Naive B cell (primary cell): ENCODE measurements at regions not wholly inside any gene's neighbourhood (a gene's known extent, or its start where the extent isn't known, plus 50 kb on each side); places are given as distances from the start of the nearest gene placed in this dataset.

Experiments used
- ATAC-seq, 2 donors: fragments of 150-1000 bp; cut with Tn5 transposase; 2 replicates each; pipeline ENCODE4 v1.10.0; 2021; ENCODE audit warnings: low read depth in 2 of 2, mild to moderate bottlenecking in 2 of 2, moderate library complexity in 2 of 2
- DNase-seq: peaks from one replicate; pipeline ENCODE4 v3.0.0; 2022
- H3K27ac Mint-ChIP-seq, 6 donors: one replicate each; pipeline ENCODE4 v1.8.0; 2020 to 2022; ENCODE audit warnings: mild to moderate bottlenecking in 6 of 6, mixed read lengths in 6 of 6, moderate library complexity in 5 of 6, inconsistent platforms in 2 of 6
- H3K27me3 Mint-ChIP-seq, 3 donors: one replicate each; pipeline ENCODE4 v1.8.0; 2021 to 2022; ENCODE audit warnings: mixed read lengths in 3 of 3, mild to moderate bottlenecking in 1 of 3
- H3K36me3 Mint-ChIP-seq, 2 donors: one replicate each; pipeline ENCODE4 v1.8.0; 2020 to 2022; ENCODE audit warnings: mixed read lengths in 2 of 2, inconsistent platforms in 1 of 2, mild to moderate bottlenecking in 1 of 2
- H3K4me1 Mint-ChIP-seq, 3 donors: one replicate each; pipeline ENCODE4 v1.8.0; 2020 to 2022; ENCODE audit warnings: mixed read lengths in 3 of 3, inconsistent platforms in 1 of 3, mild to moderate bottlenecking in 1 of 3, moderate library complexity in 1 of 3
- H3K4me3 Mint-ChIP-seq, 8 donors: one replicate each; pipeline ENCODE4 v1.8.0; 2020 to 2022; ENCODE audit warnings: mild to moderate bottlenecking in 8 of 8, mixed read lengths in 8 of 8, moderate library complexity in 8 of 8, inconsistent platforms in 2 of 8
- H3K9me3 Mint-ChIP-seq, 7 donors: one replicate each; pipeline ENCODE4 v1.8.0; 2020 to 2022; ENCODE audit warnings: mixed read lengths in 7 of 7, mild to moderate bottlenecking in 5 of 7, inconsistent platforms in 2 of 7, moderate library complexity in 1 of 7

DNA sequence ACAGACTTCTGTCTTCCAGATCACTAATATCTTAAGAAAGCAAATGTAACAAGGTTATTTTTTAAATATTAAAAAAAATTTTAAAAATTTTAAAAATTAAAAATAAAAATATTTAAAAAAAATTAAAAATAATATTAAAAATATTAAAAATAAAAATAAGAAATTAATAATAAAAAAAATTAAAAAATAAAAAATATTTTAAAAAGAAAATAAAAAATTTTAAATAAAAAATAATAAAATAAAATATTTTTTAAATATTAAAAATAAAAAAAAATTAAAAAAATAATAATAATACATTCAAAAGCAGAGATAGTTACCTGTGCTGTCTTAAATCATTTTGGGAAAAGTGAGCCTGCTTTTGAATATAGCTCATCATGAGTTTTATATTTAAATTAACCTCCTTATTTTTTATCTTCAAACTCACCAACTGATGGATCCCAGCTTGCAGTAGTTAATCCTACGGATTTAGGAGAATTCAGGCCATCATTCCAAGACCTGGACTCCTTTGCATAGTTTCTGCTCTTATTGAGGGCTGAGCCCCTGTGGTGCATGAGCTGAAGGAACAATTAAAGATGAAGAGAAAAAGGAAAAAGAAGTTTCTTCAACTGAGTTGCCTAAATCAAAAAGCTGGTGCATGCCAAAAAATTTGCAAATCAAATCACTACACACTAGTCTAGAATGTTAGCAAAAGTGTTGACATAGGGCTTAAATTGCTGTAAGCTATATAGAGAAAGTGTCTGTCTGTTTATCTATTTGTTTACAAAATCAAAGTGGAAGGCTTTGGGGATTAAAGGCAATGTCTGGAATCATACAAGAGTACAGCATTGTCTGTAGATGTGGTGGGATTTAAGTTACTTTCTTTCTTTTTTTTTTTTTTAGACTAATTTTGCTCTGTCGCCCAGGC lies 50.5 kb upstream of the ZNF438 start:
- Mint-ChIP-seq H3K4me3 (no peak overlapping the region), H3K27me3 (peaks cover 0 to 13% (median 9%) of the 10 kb centered on the region in 3 donors), H3K27ac (no peak overlapping the region), H3K4me1 (no peaks in the 10 kb centered on the region), H3K36me3 (no peaks in the 10 kb centered on the region), H3K9me3 (peaks cover 0 to 4% (median 0%) of the 10 kb centered on the region in 7 donors)
- DNase-seq, result no peak
- no peak for ATAC-seq

DNA sequence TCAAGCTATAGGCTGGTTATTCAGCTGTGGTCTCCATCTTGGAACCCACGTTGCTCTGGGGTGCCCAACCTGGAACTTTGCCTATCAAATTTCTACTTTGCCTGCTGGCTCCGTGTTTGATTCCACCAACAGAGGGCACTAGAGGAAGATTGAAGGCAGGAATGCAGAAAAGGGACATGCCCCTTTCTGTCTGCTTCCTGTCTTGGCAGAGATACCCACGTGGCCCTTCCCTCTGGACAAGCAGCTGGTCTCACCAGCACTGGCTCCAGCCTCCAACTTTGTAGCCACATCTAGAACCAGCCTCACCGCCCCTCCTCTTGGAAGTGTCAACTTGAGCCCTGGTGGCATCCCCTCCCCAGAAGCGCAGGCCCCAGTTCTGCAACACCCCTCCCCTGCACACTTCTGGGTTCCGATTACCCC lies 52.1 kb upstream of the ZNF438 start:
- Mint-ChIP-seq H3K27me3 (peaks cover 0 to 13% (median 9%) of the 10 kb centered on the region in 3 donors), H3K4me3 (no peak overlapping the region), H3K36me3 (no peaks in the 10 kb centered on the region), H3K4me1 (no peaks in the 10 kb centered on the region), H3K9me3 (peaks cover 0 to 4% (median 0%) of the 10 kb centered on the region in 7 donors), H3K27ac (peak overlapping the region in 1 of 6 donors; percentile 63)
- peak; percentile 21 to 34 for ATAC-seq
- DNase-seq, result peak; percentile 12

DNA sequence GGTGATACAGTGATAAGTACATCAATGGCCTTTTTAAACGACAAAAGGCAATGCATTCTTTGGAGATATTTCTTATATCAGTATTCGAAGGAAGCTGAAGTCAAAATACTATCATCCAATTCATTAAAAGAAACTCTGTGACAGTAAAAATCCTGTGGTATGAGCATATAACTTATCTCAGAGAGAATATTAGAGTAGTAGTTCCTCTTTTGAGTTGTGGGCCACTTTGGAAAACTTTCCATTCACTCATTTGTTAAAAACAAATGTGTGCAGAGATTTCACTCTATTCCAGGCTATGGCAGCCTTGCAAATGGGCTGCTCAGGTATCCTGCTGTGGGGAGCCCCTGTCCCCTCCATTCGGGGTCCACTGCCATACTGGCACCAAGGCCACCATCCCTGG lies 55.3 kb upstream of the ZNF438 start:
- peaks cover 5 to 12% (median 11%) of the 10 kb centered on the region in 3 donors for H3K4me1 Mint-ChIP-seq
- no peak for DNase-seq
- no peak overlapping the region for H3K27ac Mint-ChIP-seq
- H3K9me3 Mint-ChIP-seq, result no peaks in the 10 kb centered on the region
- H3K27me3 Mint-ChIP-seq, result no peaks in the 10 kb centered on the region
- H3K4me3 Mint-ChIP-seq, result no peak overlapping the region
- H3K36me3 Mint-ChIP-seq, result no peaks in the 10 kb centered on the region
- no peak for ATAC-seq

DNA sequence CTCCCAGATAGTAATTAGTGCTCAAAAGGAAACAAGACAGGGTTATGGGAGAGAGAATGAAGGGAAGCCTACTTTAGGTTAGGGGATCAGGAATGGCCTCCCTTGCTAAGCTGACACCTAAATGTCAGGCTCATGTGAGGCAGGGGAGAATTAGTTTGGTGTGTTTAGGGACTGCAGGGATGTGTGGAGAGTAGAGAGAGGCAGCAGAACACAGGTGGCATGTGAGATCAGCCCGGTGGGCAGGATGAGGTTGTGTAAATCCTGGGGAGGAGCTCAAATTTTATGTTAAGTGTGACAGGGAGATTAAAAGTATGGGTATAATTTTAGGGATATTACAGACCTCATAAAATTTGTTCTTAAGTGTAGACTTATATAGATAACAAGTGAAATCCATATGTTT lies 56.2 kb upstream of the ZNF438 start:
- H3K4me1 Mint-ChIP-seq, result peaks cover 5 to 12% (median 11%) of the 10 kb centered on the region in 3 donors
- no peaks in the 10 kb centered on the region for H3K9me3 Mint-ChIP-seq
- no peaks in the 10 kb centered on the region for H3K36me3 Mint-ChIP-seq
- no peaks in the 10 kb centered on the region for H3K27me3 Mint-ChIP-seq
- peak overlapping the region in 1 of 6 donors; percentile 6 for H3K27ac Mint-ChIP-seq
- no peak overlapping the region for H3K4me3 Mint-ChIP-seq
- DNase-seq, result no peak
- ATAC-seq, result no peak

DNA sequence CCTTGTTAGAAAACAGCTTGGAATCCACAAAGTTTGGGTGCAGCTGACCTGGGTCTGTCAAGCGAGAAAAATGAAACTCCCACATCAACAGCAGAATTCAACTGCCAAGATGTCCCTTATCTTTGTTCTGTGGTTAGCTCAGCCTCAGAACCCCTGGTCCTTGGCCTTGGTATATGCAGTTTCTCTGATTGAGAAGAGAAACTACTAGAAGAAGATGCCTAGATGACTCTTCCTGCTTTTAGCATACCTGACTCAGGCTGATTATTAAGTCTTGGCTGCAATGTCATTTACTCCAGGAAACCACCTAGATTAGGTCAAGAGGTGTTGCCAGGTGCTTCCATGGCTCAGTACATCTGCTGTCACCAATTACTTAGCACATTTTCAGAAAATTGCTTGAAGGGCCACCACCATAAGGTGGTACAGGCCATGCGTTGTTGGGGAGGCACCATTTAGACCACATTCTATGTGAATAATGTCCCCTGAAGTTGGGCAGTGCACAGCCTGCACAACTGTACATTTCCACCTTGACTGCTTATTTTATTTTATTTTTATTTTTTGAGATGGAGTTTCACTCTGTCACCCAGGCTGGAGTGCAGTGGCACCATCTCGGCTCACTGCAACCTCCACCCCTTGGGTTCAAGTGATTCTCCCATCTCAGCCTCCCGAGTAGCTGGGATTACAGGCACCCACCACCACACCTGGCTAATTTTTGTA lies 59.4 kb upstream of the ZNF438 start:
- H3K27me3 Mint-ChIP-seq, result peaks cover 0 to 3% (median 0%) of the 10 kb centered on the region in 3 donors
- peak; percentile 34 for DNase-seq
- no peak overlapping the region for H3K27ac Mint-ChIP-seq

DNA sequence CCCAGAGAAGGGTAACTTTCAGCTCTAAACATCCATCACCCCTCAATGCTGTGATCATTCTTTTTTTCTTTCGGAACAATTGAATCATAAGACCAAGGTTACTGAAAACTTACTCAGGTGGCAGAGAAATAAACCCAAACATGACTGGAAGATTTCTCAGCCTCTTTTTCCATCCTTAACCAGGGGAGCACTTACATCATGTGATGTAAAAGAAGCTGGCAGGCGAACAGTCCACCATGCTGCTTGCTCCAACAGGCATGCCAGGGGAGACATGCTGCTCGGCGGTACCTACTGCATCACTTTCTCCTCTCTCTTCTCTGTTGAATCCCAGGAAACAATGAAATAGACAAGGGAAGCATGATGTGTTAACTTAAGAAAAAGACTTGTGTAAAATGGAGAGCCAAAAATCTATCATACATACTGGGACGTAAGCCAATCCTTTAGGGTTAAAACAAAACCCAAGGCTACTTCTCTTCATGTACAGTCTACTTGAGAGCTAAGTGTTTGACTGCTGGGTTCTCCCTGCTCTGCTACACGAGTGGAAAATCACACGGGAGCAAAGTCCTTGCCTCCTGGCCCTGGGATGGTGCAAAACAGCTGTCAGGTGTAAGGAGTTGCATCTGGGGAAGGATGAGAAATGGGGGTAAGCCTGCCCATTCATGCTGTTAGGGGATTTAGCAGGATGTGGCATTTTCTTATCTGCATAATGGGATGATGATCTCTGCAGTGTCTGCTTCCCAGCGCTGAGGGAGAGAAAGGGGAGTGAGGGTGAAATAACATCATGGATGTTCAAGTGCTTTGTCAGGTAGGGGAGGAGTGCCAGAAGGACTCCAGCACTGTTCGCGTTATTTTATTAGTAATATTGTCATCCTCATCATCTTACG lies 64.3 kb upstream of the ZNF438 start:
- ATAC-seq (no peak), DNase-seq (no peak)
- H3K36me3 Mint-ChIP-seq, result no peaks in the 10 kb centered on the region
- no peaks in the 10 kb centered on the region for H3K9me3 Mint-ChIP-seq
- peaks cover 0 to 7% (median 3%) of the 10 kb centered on the region in 3 donors for H3K27me3 Mint-ChIP-seq
- H3K27ac Mint-ChIP-seq, result peak overlapping the region in 1 of 6 donors; percentile 4
- H3K4me1 Mint-ChIP-seq, result peaks cover 0 to 1% (median under 1%) of the 10 kb centered on the region in 3 donors
- no peak overlapping the region for H3K4me3 Mint-ChIP-seq

More for the DNA sequence above, 59.4 kb upstream of the ZNF438 start:
- Mint-ChIP-seq H3K4me1 (peaks cover 5 to 12% (median 11%) of the 10 kb centered on the region in 3 donors), H3K36me3 (no peaks in the 10 kb centered on the region), H3K9me3 (no peaks in the 10 kb centered on the region), H3K4me3 (peak overlapping the region in 1 of 8 donors; percentile 17)
- ATAC-seq, result peak; percentile 86 to 88

DNA sequence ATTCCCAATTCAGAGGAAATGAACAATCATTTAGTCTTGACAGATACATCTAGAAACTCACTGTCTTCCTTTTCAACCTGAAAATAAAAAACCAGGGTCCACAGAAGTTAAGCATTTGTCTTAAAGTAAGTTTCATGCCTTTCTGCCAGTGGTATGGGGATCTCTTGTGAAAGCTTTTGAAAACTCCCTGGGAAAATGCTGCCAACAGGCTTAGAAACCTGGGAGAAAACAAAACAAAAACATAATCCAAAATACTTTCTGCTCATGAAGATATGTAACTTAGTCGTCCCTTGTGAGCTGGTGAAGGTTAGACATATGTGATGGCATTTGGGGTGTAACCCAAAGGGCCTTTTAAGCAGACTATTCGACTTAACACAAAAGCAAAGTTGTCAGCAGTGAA lies 66.4 kb upstream of the ZNF438 start:
- ATAC-seq, result no peak
- no peaks in the 10 kb centered on the region for H3K4me1 Mint-ChIP-seq
- H3K36me3 Mint-ChIP-seq, result no peaks in the 10 kb centered on the region
- peaks cover 0 to 7% (median 3%) of the 10 kb centered on the region in 3 donors for H3K27me3 Mint-ChIP-seq
- no peak for DNase-seq
- H3K4me3 Mint-ChIP-seq, result no peak overlapping the region
- H3K9me3 Mint-ChIP-seq, result no peaks in the 10 kb centered on the region
- no peak overlapping the region for H3K27ac Mint-ChIP-seq

DNA sequence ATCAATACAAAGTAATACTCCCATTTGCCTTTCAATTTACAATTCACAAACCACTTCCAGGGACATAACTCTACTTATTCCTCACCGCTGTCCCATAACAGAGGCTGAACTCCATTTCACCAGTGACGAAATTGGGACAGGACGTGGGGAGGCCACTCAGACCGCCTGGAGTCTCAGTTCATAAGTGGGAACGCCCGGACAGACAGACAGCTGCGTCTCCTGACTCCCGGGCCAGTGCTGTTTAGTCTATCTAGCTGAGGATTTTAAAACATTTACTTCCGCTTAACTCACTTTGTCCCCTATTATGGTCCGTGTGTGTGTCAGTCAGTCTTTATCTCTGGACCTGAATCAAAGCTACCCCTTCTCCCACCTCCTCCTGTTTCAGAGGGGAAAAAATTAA lies 67.4 kb upstream of the ZNF438 start:
- no peaks in the 10 kb centered on the region for H3K4me1 Mint-ChIP-seq

DNA sequence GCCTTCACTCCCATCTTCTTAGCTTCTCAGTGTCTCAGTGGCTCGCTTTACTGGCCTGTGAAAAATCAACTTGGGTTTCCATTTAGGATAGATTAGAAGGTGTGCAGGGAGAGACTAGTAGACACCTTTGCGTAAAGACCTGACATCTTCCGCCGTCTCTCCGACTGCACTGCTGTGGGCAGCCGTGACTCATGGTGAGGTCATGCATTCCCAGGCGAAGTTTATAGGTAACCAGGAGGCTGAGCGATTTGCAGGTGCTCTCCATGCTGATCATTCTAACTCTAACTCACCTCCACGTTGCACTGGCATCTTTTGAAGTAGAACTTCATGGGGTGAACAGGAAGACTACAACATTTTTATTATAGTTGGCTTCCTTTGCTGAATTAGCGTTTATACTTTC lies 68.0 kb upstream of the ZNF438 start:
- H3K4me1 Mint-ChIP-seq, result no peaks in the 10 kb centered on the region
- ATAC-seq (no peak), DNase-seq (no peak)
- no peak overlapping the region for H3K4me3 Mint-ChIP-seq
- no peaks in the 10 kb centered on the region for H3K36me3 Mint-ChIP-seq
- H3K27ac Mint-ChIP-seq, result no peak overlapping the region
- H3K9me3 Mint-ChIP-seq, result peaks cover 0 to 1% (median 0%) of the 10 kb centered on the region in 7 donors
- peaks cover 0 to 7% (median 0%) of the 10 kb centered on the region in 3 donors for H3K27me3 Mint-ChIP-seq

More for the DNA sequence above, 67.4 kb upstream of the ZNF438 start:
- DNase-seq (no peak), ATAC-seq (no peak)
- Mint-ChIP-seq H3K36me3 (no peaks in the 10 kb centered on the region), H3K27ac (peak overlapping the region in 1 of 6 donors; percentile 39), H3K4me3 (no peak overlapping the region), H3K27me3 (peaks cover 0 to 7% (median 0%) of the 10 kb centered on the region in 3 donors), H3K9me3 (no peaks in the 10 kb centered on the region)

DNA sequence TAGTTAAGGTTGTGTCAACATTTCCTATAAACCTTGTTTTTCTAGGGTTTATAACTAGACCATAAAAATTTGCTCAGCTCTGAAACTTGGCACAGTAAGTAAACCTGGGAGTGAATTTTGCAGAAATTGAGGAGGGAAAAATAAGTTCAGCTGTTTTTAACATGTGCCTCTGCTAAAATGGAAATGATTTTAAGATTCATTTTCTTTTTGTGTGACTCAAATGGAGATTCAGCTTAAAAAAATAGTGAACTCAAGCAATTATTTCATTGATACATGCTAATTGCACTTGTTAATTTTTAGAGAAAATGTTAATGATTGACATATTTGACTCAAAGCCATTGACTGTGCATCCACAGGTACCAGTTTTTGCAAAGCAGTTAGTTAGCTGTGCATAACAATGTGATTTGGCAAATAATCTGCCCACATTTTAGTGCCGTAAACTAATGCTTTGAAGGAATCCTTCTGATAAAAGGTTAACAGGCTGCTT lies 68.5 kb upstream of the ZNF438 start:
- ATAC-seq (no peak), DNase-seq (no peak)
- H3K4me1 Mint-ChIP-seq, result no peaks in the 10 kb centered on the region
- no peaks in the 10 kb centered on the region for H3K36me3 Mint-ChIP-seq
- H3K27ac Mint-ChIP-seq, result no peak overlapping the region
- H3K4me3 Mint-ChIP-seq, result peak overlapping the region in 1 of 8 donors; percentile 6
- peaks cover 0 to 7% (median 0%) of the 10 kb centered on the region in 3 donors for H3K27me3 Mint-ChIP-seq
- peaks cover 0 to 1% (median 0%) of the 10 kb centered on the region in 7 donors for H3K9me3 Mint-ChIP-seq

DNA sequence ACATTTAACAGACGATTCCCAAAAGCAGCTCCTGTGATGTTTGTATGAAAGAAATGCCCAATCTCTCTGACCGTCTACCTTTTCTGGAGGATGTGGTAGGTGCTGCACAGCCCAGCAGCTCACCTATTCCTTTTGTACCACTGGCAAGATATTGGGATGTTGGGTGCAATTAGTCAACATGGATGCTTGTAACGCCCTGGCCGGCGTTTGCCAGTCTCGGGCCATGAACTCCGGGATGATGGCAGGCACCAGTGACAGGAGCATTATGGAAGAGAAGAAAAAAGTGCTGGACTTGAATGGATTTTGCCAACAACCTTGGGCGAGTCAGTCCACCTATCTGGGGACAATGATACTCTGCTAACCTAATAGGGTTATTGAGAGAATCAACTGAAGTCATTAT lies 69.0 kb upstream of the ZNF438 start:
- peaks cover 0 to 7% (median 0%) of the 10 kb centered on the region in 3 donors for H3K27me3 Mint-ChIP-seq
- no peaks in the 10 kb centered on the region for H3K4me1 Mint-ChIP-seq
- H3K36me3 Mint-ChIP-seq, result no peaks in the 10 kb centered on the region
- no peak for ATAC-seq
- H3K27ac Mint-ChIP-seq, result no peak overlapping the region
- DNase-seq, result no peak
- H3K4me3 Mint-ChIP-seq, result no peak overlapping the region
- H3K9me3 Mint-ChIP-seq, result peaks cover 0 to 1% (median 0%) of the 10 kb centered on the region in 7 donors

DNA sequence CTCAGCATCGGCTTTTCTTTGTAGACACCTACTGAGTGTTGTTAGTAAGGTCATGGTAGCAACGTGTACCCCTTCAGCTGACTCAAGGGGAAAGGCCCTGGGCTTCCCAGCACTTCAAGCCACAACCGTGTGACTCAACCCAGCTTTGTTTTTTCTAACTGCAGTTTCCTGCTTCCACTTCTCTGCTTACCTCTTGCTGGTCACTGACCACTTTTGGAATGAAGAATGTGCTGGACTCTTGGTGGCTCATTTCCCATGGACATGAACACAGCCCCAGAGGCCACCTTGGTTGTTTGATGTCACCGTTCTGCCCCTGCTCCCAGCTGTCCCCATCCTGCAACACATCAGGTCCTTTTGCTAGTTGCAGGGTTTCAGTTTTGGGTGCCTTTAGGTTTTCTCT lies 69.5 kb upstream of the ZNF438 start:
- ATAC-seq, result no peak
- no peak for DNase-seq
- peaks cover 0 to 1% (median 0%) of the 10 kb centered on the region in 7 donors for H3K9me3 Mint-ChIP-seq
- H3K4me1 Mint-ChIP-seq, result no peaks in the 10 kb centered on the region
- H3K27ac Mint-ChIP-seq, result no peak overlapping the region
- peaks cover 0 to 7% (median 0%) of the 10 kb centered on the region in 3 donors for H3K27me3 Mint-ChIP-seq
- H3K4me3 Mint-ChIP-seq, result no peak overlapping the region
- no peaks in the 10 kb centered on the region for H3K36me3 Mint-ChIP-seq

DNA sequence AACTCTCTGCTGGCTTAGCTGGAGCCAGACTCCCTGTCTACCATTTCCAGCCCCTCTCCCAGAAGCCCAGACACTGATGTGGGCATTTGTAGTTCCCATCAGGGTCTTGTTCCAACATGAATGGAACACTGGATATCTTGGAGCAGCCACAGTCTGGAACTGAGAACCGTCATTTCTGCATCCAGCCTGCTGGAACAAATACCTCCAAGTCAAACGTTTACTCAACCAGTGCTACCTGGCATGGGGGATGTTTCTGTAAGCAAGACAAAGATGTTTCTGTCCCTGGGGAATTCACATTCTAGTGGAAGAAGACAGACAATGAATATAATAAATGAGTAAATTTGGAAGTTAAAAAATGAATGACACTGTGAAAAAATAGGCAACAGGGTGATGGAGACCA lies 70.8 kb upstream of the ZNF438 start:
- DNase-seq, result no peak
- no peak overlapping the region for H3K4me3 Mint-ChIP-seq

More for the DNA sequence above, 70.8 kb upstream of the ZNF438 start:
- no peaks in the 10 kb centered on the region for H3K36me3 Mint-ChIP-seq
- H3K9me3 Mint-ChIP-seq, result peaks cover 0 to 1% (median 0%) of the 10 kb centered on the region in 7 donors
- no peak for ATAC-seq
- H3K27me3 Mint-ChIP-seq, result peaks cover 0 to 7% (median 0%) of the 10 kb centered on the region in 3 donors
- peak overlapping the region in 1 of 6 donors; percentile 59 for H3K27ac Mint-ChIP-seq
- no peaks in the 10 kb centered on the region for H3K4me1 Mint-ChIP-seq
